ENCODE measurements at regions not wholly inside any gene's neighbourhood (a gene's known extent, or its start where the extent isn't known, plus 50 kb on each side); places are given as distances from the start of the nearest gene placed in this dataset.

- H3K27me3 ChIP-seq (ENCODE audit: insufficient read depth): no peaks in the 10 kb centered on the region
- no peak overlapping the region for H3K4me3 ChIP-seq (ENCODE audit: low read depth in 2 of 2, low read length in 1 of 2)
- H3K9me3 ChIP-seq: no peaks in the 10 kb centered on the region
- WGBS (ENCODE audit: low lambda C conversion rate): 87% methylated on average over 3 of the region's 3 CpGs
- H3K4me2 ChIP-seq: no peak overlapping the region
- no peaks in the 10 kb centered on the region for H3K79me2 ChIP-seq (ENCODE audit: insufficient read depth)
- ChIA-PET POLR2A (no interaction called here), CTCF (interaction anchor here (0.6 kb wide), 1 partner anchor 185 kb away, joined by 5 read pairs; no protein-coding TSS in a partner anchor)
- H4K20me1 ChIP-seq (ENCODE audit: insufficient read depth): no peaks in the 10 kb centered on the region
- H3K36me3 ChIP-seq (replicated peaks in 1 of 2; ENCODE audit: control insufficient read depth in 1 of 2, insufficient read depth in 2 of 2, low read length in 1 of 2): peaks cover 0 to 8% of the 10 kb centered on the region in 2 experiments
- H3K9ac ChIP-seq: no peak overlapping the region
- no peak for DNase-seq
- H3K27ac ChIP-seq (ENCODE audit: low read depth in 2 of 2, low read length in 1 of 2): no peak overlapping the region
- TF ChIP-seq, protein P1, sequence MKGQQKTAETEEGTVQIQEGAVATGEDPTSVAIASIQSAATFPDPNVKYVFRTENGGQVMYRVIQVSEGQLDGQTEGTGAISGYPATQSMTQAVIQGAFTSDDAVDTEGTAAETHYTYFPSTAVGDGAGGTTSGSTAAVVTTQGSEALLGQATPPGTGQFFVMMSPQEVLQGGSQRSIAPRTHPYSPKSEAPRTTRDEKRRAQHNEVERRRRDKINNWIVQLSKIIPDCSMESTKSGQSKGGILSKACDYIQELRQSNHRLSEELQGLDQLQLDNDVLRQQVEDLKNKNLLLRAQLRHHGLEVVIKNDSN (IDR thresholded peaks at IDR 0.05; ENCODE audit: borderline replicate concordance, low read depth): no peak
- TF ChIP-seq ELF1 (IDR thresholded peaks at IDR 0.05) (no peak), YY1 (IDR thresholded peaks at IDR 0.05; ENCODE audit: low read depth) (no peak), RFX5 (IDR thresholded peaks at IDR 0.05; ENCODE audit: low read length) (no peak), RAD21 (IDR thresholded peaks at IDR 0.05; ENCODE audit: low read length) (no peak), EP300 (IDR thresholded peaks at IDR 0.05; ENCODE audit: borderline replicate concordance in 1 of 2, low read depth in 1 of 2, low read length in 1 of 2) (no peak), POLR2AphosphoS5 (IDR thresholded peaks at IDR 0.05; ENCODE audit: low read depth, low read length) (no peak), RCOR1 (IDR thresholded peaks at IDR 0.05; ENCODE audit: low read length) (no peak), MXI1 (IDR thresholded peaks at IDR 0.05; ENCODE audit: low read depth, low read length) (no peak), RXRA (IDR thresholded peaks at IDR 0.05; ENCODE audit: borderline replicate concordance, low read depth) (no peak), FOXJ3 (CRISPR knock-in tag; IDR thresholded peaks at IDR 0.05) (no peak), FOXM1 (IDR thresholded peaks at IDR 0.05; ENCODE audit: low read depth) (no peak), SMC3 (IDR thresholded peaks at IDR 0.05; ENCODE audit: low read depth, low read length) (no peak), TEAD4 (IDR thresholded peaks at IDR 0.05; ENCODE audit: borderline replicate concordance, insufficient read depth) (no peak)
- H3K4me1 ChIP-seq (ENCODE audit: control insufficient read depth in 1 of 2, insufficient read depth in 2 of 2, low read depth in 1 of 2, low read length in 1 of 2): no peaks in the 10 kb centered on the region; a peak in 1 of 4 replicates
- H3K9me2 ChIP-seq: no peaks in the 10 kb centered on the region
- H2AFZ ChIP-seq (ENCODE audit: low read depth): no peak overlapping the region
- no peaks in the 10 kb centered on the region for H3F3A ChIP-seq (replicated peaks; ENCODE audit: insufficient read depth)
These were observed 70.7 kb upstream of the PSMA6 start for GRCh38 chr14:35221462-35221861.

DNA sequence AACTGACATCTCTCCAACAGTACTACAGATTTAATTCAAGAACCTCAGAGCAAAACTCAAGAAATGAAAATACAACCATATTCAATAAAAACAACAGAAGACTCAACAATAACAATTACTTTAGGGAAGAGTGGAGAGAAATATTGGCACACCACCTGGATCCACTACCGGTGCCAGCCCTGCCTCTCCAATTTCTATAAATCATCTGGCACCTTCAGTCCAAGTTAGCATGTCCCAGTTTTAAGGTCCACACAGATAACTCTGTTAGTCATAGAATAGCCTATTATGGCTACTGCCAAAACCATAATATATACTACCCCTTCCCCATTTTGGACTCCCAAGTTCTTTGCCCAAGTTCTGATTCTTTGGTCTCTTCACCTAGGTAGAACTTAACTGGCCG lies 69.9 kb upstream of the PSMA6 start:
- H3K4me1 ChIP-seq (ENCODE audit: control insufficient read depth in 1 of 2, insufficient read depth in 2 of 2, low read depth in 1 of 2, low read length in 1 of 2): no peaks in the 10 kb centered on the region; a peak in 1 of 4 replicates
- no peak for TF ChIP-seq FOXM1 (IDR thresholded peaks at IDR 0.05; ENCODE audit: low read depth)
- CTCF ChIA-PET: interaction anchor here (0.6 to 0.8 kb wide), 2 partner anchors 20 to 184 kb away, joined by 3 to 5 read pairs; no protein-coding TSS in a partner anchor
- no peaks in the 10 kb centered on the region for H3K9me3 ChIP-seq
- H3K27ac ChIP-seq (ENCODE audit: low read depth in 2 of 2, low read length in 1 of 2): no peak overlapping the region
- peaks cover 0 to 8% of the 10 kb centered on the region in 2 experiments for H3K36me3 ChIP-seq (replicated peaks in 1 of 2; ENCODE audit: control insufficient read depth in 1 of 2, insufficient read depth in 2 of 2, low read length in 1 of 2)
- H3K27me3 ChIP-seq (ENCODE audit: insufficient read depth): no peaks in the 10 kb centered on the region
- H4K20me1 ChIP-seq (ENCODE audit: insufficient read depth): no peaks in the 10 kb centered on the region
- no peak overlapping the region for H3K4me2 ChIP-seq
- no peaks in the 10 kb centered on the region for H3K79me2 ChIP-seq (ENCODE audit: insufficient read depth)
- H3K9me2 ChIP-seq: no peaks in the 10 kb centered on the region
- no peak overlapping the region for H3K4me3 ChIP-seq (ENCODE audit: low read depth in 2 of 2, low read length in 1 of 2)
- WGBS (ENCODE audit: low lambda C conversion rate): 94% methylated on average over 2 of the region's 2 CpGs
- DNase-seq: no peak
- H3K9ac ChIP-seq: no peak overlapping the region
- no peaks in the 10 kb centered on the region for H3F3A ChIP-seq (replicated peaks; ENCODE audit: insufficient read depth)
- POLR2A ChIA-PET: no interaction called here
- no peak overlapping the region for H2AFZ ChIP-seq (ENCODE audit: low read depth)
